SK-N-SH treated with all-trans-retinoic acid at 6 μM for 48 hours (cell line): ENCODE measurements at regions not wholly inside any gene's neighbourhood (a gene's known extent, or its start where the extent isn't known, plus 50 kb on each side); places are given as distances from the start of the nearest gene placed in this dataset.

Experiments used
- ATAC-seq: fragments of 200-7000 bp; cut with Tn5 transposase; 3 replicates; pipeline ENCODE4 v1.9.1; 2020; ENCODE audit warnings: mild to moderate bottlenecking, moderate library complexity
- ARNTL ChIP-seq: fragments of 450-650 bp; formaldehyde crosslinking; IDR thresholded peaks from 2 replicates; pipeline ENCODE4 v1.5.0; 2020; ENCODE audit warnings: low read depth, mild to moderate bottlenecking, moderate library complexity, borderline replicate concordance
- BACH2 ChIP-seq: fragments of 250-450 bp; sonication (Bioruptor Pico); IDR thresholded peaks from 2 replicates; pipeline ENCODE4 v1.9.0; 2021; ENCODE audit warnings: mild to moderate bottlenecking, borderline replicate concordance
- CREB5 ChIP-seq: fragments of 250-450 bp; sonication (Bioruptor Pico); IDR thresholded peaks from 2 replicates; pipeline ENCODE4 v1.5.1; 2020; ENCODE audit warnings: low read depth, mild to moderate bottlenecking, moderate library complexity
- ESRRG ChIP-seq: fragments of 250-450 bp; sonication (Bioruptor Pico); IDR thresholded peaks from 2 replicates; pipeline ENCODE4 v1.6.1; 2021; ENCODE audit warnings: mild to moderate bottlenecking
- GLIS3 ChIP-seq: fragments of 250-450 bp; sonication (Bioruptor Pico); IDR thresholded peaks from 2 replicates; pipeline ENCODE4 v1.5.0; 2020; ENCODE audit warnings: mild to moderate bottlenecking, moderate library complexity
- PATZ1 ChIP-seq: fragments of 250-450 bp; sonication (Bioruptor Pico); IDR thresholded peaks from 2 replicates; pipeline ENCODE4 v1.8.0; 2020; ENCODE audit warnings: mild to moderate bottlenecking, moderate library complexity, borderline replicate concordance
- POU6F1 ChIP-seq: fragments of 250-450 bp; sonication (Bioruptor Pico); IDR thresholded peaks from 2 replicates; pipeline ENCODE4 v1.8.0; 2021; ENCODE audit warnings: low read depth, mild to moderate bottlenecking, moderate library complexity, borderline replicate concordance
- PPARA ChIP-seq: fragments of 250-450 bp; sonication (Bioruptor Pico); IDR thresholded peaks from 2 replicates; pipeline ENCODE4 v1.5.0; 2020; ENCODE audit warnings: mild to moderate bottlenecking, borderline replicate concordance
- RARB ChIP-seq: fragments of 250-450 bp; sonication (Bioruptor Pico); IDR thresholded peaks from 2 replicates; pipeline ENCODE4 v1.8.0; 2021; ENCODE audit warnings: mild to moderate bottlenecking, moderate library complexity
- TCF4 ChIP-seq: fragments of 250-450 bp; sonication (Bioruptor Pico); IDR thresholded peaks from 2 replicates; pipeline ENCODE4 v1.8.0; 2021; ENCODE audit warnings: mild to moderate bottlenecking, moderate library complexity, borderline replicate concordance
- TOX ChIP-seq: fragments of 250-450 bp; sonication (Bioruptor Pico); IDR thresholded peaks from 2 replicates; pipeline ENCODE4 v1.8.0; 2021; ENCODE audit warnings: mild to moderate bottlenecking, moderate library complexity, borderline replicate concordance
- TSHZ2 ChIP-seq: fragments of 250-450 bp; sonication (Bioruptor Pico); IDR thresholded peaks from 2 replicates; pipeline ENCODE4 v1.5.0; 2020; ENCODE audit warnings: mild to moderate bottlenecking, moderate library complexity
- ZC3H10 ChIP-seq: fragments of 250-450 bp; sonication (Bioruptor Pico); IDR thresholded peaks from 2 replicates; pipeline ENCODE4 v1.5.1; 2021; ENCODE audit warnings: mild to moderate bottlenecking, moderate library complexity
- ZFP3 ChIP-seq: fragments of 250-450 bp; sonication (Bioruptor Pico); IDR thresholded peaks from 2 replicates; pipeline ENCODE4 v1.5.0; 2020; ENCODE audit warnings: mild to moderate bottlenecking, moderate library complexity
- ZFP30 ChIP-seq: fragments of 450-650 bp; formaldehyde crosslinking; IDR thresholded peaks from 2 replicates; pipeline ENCODE4 v1.5.0; 2022; ENCODE audit warnings: mild to moderate bottlenecking, moderate library complexity
- ZNF70 ChIP-seq: fragments of 450-650 bp; formaldehyde crosslinking; IDR thresholded peaks from 2 replicates; pipeline ENCODE4 v1.5.0; 2020; ENCODE audit warnings: mild to moderate bottlenecking, moderate library complexity
- ZNF8 ChIP-seq: fragments of 450-650 bp; formaldehyde crosslinking; IDR thresholded peaks from 2 replicates; pipeline ENCODE4 v1.5.0; 2020; ENCODE audit warnings: mild to moderate bottlenecking, moderate library complexity

- no peak for TF ChIP-seq POU6F1 (CRISPR knock-in tag)
- TF ChIP-seq ZC3H10 (CRISPR knock-in tag): no peak
- no peak for TF ChIP-seq ZNF8 (CRISPR knock-in tag)
These were observed 918.1 kb downstream of the ADGRL2 start (continued) for GRCh38 chr1:82718719-82719419.

GRCh38 chr1:82710091-82710490 is 909.4 kb downstream of the ADGRL2 start:
- ATAC-seq: no peak
- TF ChIP-seq TCF4 (no peak), ZFP30 (CRISPR knock-in tag) (no peak), ZC3H10 (CRISPR knock-in tag) (no peak), CREB5 (CRISPR knock-in tag) (no peak), ZNF70 (CRISPR knock-in tag) (no peak), TOX (CRISPR knock-in tag) (no peak), ZFP3 (CRISPR knock-in tag) (no peak), ESRRG (CRISPR knock-in tag) (no peak), ARNTL (CRISPR knock-in tag) (no peak)

- no peak for TF ChIP-seq TOX (CRISPR knock-in tag)
- no peak for TF ChIP-seq CREB5 (CRISPR knock-in tag)
- no peak for TF ChIP-seq PATZ1 (CRISPR knock-in tag)
- TF ChIP-seq ZFP30 (CRISPR knock-in tag): no peak
- TF ChIP-seq RARB (CRISPR knock-in tag): no peak
- no peak for TF ChIP-seq TSHZ2 (CRISPR knock-in tag)
- TF ChIP-seq GLIS3 (CRISPR knock-in tag): no peak
- no peak for TF ChIP-seq ZC3H10 (CRISPR knock-in tag)
- no peak for TF ChIP-seq ZNF70 (CRISPR knock-in tag)
- no peak for TF ChIP-seq POU6F1 (CRISPR knock-in tag)
- TF ChIP-seq BACH2 (CRISPR knock-in tag): no peak
- no peak for TF ChIP-seq PPARA (CRISPR knock-in tag)
- ATAC-seq: no peak
These were observed 906.9 kb downstream of the ADGRL2 start for GRCh38 chr1:82707681-82708080.
